ENCODE measurements at regions not wholly inside any gene's neighbourhood (a gene's known extent, or its start where the extent isn't known, plus 50 kb on each side); places are given as distances from the start of the nearest gene placed in this dataset.

DNA sequence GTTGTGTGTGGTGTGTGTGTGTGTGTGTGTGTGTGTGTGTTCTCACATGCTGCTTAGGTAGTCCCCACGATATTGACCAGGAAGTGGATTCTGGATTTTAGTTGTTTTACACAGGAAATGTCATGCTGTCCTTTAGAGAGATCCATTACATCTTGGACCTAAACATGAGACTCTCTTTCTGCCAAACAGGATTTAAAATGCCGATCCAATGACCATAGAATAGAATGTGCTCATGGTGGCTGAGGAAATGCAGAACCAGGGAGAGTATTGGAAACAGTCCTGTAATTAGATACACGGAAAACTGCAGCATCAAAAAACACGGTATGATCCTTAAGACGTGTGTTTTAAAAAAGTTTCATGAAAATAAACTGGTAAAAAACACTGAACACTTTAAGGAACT, 347.8 kb upstream of the FRG1 start:
- Histone ChIP-seq H3K36me3 (ENCODE audit: low read depth, low read length) (no peaks in the 10 kb centered on the region), H3F3A (ENCODE audit: low read length, unreplicated experiment) (no peaks in the 10 kb centered on the region), H2AFZ (ENCODE audit: low read length) (no peak overlapping the region), H4K20me1 (ENCODE audit: low read length) (no peaks in the 10 kb centered on the region), H3K4me1 (ENCODE audit: insufficient read depth, low read length) (no peaks in the 10 kb centered on the region), H3K4me2 (ENCODE audit: low read length) (no peak overlapping the region), H3K27me3 (ENCODE audit: low read length) (no peaks in the 10 kb centered on the region), H3K27ac (ENCODE audit: low read length) (no peak overlapping the region), H3K79me2 (ENCODE audit: low read length) (no peaks in the 10 kb centered on the region), H3K4me3 (ENCODE audit: low read length) (no peak overlapping the region), H3K9me3 (ENCODE audit: low read length) (no peaks in the 10 kb centered on the region), H3K9me2 (replicated peaks; ENCODE audit: low read length) (no peaks in the 10 kb centered on the region), H3K9ac (ENCODE audit: low read length) (no peak overlapping the region)
- CTCF ChIA-PET = no interaction called here
- intact Hi-C loops (cut with micrococcal nuclease) = no loop called here
- no peak for TF ChIP-seq EZH2 (IDR thresholded peaks at IDR 0.05; ENCODE audit: low read length, unreplicated experiment)
- TF ChIP-seq, protein P1, sequence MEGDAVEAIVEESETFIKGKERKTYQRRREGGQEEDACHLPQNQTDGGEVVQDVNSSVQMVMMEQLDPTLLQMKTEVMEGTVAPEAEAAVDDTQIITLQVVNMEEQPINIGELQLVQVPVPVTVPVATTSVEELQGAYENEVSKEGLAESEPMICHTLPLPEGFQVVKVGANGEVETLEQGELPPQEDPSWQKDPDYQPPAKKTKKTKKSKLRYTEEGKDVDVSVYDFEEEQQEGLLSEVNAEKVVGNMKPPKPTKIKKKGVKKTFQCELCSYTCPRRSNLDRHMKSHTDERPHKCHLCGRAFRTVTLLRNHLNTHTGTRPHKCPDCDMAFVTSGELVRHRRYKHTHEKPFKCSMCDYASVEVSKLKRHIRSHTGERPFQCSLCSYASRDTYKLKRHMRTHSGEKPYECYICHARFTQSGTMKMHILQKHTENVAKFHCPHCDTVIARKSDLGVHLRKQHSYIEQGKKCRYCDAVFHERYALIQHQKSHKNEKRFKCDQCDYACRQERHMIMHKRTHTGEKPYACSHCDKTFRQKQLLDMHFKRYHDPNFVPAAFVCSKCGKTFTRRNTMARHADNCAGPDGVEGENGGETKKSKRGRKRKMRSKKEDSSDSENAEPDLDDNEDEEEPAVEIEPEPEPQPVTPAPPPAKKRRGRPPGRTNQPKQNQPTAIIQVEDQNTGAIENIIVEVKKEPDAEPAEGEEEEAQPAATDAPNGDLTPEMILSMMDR (conservative IDR thresholded peaks at IDR 0.05; ENCODE audit: low read depth, low read length) = no peak
- no peak for TF ChIP-seq EZH2phosphoT487 (IDR thresholded peaks at IDR 0.05; ENCODE audit: borderline replicate concordance, low read length)
- POLR2A ChIA-PET (ENCODE audit: unreplicated experiment) = no interaction called here
- BruUV-seq (replicated peaks) = no TSS peak
- no peak for DNase-seq
- ATAC-seq = no peak

DNA sequence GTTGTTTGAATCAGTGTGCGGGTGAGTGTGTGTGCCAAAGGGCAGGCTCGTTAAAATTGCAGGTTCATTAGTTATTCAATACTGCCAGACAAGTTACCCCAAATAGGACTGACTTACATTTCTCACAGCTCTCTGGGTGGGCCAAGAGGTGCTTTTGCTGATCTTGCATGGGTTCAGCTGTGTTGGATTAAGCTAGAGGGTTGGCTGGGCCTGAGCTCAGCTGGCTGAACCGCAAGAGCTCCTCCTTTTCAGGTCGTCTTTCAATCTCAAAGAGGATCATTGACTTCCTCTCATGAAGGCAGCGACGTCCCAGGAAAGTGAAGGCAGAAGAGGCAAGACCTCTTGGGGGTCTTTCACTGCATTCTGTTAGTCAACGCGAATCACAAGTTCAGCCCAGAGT, 343.3 kb upstream of the FRG1 start:
- Histone ChIP-seq H3K27me3 (ENCODE audit: low read length) (no peaks in the 10 kb centered on the region), H2AFZ (ENCODE audit: low read length) (no peak overlapping the region), H4K20me1 (ENCODE audit: low read length) (no peaks in the 10 kb centered on the region), H3K27ac (ENCODE audit: low read length) (no peak overlapping the region), H3K4me3 (ENCODE audit: low read length) (no peak overlapping the region), H3K4me2 (ENCODE audit: low read length) (no peak overlapping the region), H3K9me3 (ENCODE audit: low read length) (no peaks in the 10 kb centered on the region), H3K9ac (ENCODE audit: low read length) (no peak overlapping the region), H3F3A (ENCODE audit: low read length, unreplicated experiment) (no peaks in the 10 kb centered on the region), H3K36me3 (ENCODE audit: low read depth, low read length) (no peaks in the 10 kb centered on the region), H3K79me2 (ENCODE audit: low read length) (no peaks in the 10 kb centered on the region), H3K9me2 (replicated peaks; ENCODE audit: low read length) (no peaks in the 10 kb centered on the region), H3K4me1 (ENCODE audit: insufficient read depth, low read length) (no peaks in the 10 kb centered on the region)
- POLR2A ChIA-PET (ENCODE audit: unreplicated experiment) = no interaction called here
- TF ChIP-seq EZH2phosphoT487 (IDR thresholded peaks at IDR 0.05; ENCODE audit: borderline replicate concordance, low read length) (no peak), EZH2 (IDR thresholded peaks at IDR 0.05; ENCODE audit: low read length, unreplicated experiment) (no peak)
- TF ChIP-seq, protein P1 (conservative IDR thresholded peaks at IDR 0.05; ENCODE audit: low read depth, low read length) = no peak
- CTCF ChIA-PET = no interaction called here
- BruUV-seq (replicated peaks) = no TSS peak
- DNase-seq = no peak
- ATAC-seq = no peak
- intact Hi-C loops (cut with micrococcal nuclease) = no loop called here

DNA sequence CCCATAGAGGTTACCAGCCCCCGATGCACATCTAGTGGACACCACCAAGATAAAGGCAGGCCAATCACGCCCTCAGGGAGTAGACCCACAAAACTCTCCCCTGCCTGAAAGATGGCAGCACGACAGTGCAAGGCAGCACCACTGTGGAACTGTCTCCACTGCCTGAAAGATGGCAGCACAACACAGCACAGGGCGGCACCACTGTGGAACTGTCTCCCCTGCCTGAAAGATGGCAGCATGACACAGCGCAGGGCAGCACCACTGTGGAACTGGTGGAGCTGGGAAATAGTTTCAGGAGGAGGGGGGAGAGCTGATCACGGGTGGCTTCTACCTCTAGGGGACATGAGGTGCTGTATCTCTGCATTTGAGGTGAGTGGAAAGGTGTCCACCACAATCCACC, 340.4 kb upstream of the FRG1 start:
- Histone ChIP-seq H3K79me2 (ENCODE audit: low read length) (no peaks in the 10 kb centered on the region), H3K4me1 (ENCODE audit: insufficient read depth, low read length) (no peaks in the 10 kb centered on the region), H3K27me3 (ENCODE audit: low read length) (no peaks in the 10 kb centered on the region), H3K36me3 (ENCODE audit: low read depth, low read length) (no peaks in the 10 kb centered on the region), H3K4me3 (ENCODE audit: low read length) (no peak overlapping the region), H3K9me3 (ENCODE audit: low read length) (no peaks in the 10 kb centered on the region), H3K9ac (ENCODE audit: low read length) (no peak overlapping the region), H3F3A (ENCODE audit: low read length, unreplicated experiment) (no peaks in the 10 kb centered on the region), H3K9me2 (replicated peaks; ENCODE audit: low read length) (no peaks in the 10 kb centered on the region), H3K27ac (ENCODE audit: low read length) (no peak overlapping the region), H3K4me2 (ENCODE audit: low read length) (no peak overlapping the region), H4K20me1 (ENCODE audit: low read length) (no peaks in the 10 kb centered on the region), H2AFZ (ENCODE audit: low read length) (no peak overlapping the region)
- CTCF ChIA-PET = no interaction called here
- intact Hi-C loops (cut with micrococcal nuclease) = no loop called here
- no peak for TF ChIP-seq EZH2 (IDR thresholded peaks at IDR 0.05; ENCODE audit: low read length, unreplicated experiment)
- no peak for TF ChIP-seq EZH2phosphoT487 (IDR thresholded peaks at IDR 0.05; ENCODE audit: borderline replicate concordance, low read length)
- TF ChIP-seq, protein P1 (conservative IDR thresholded peaks at IDR 0.05; ENCODE audit: low read depth, low read length) = no peak
- ATAC-seq (no peak), DNase-seq (no peak)
- POLR2A ChIA-PET (ENCODE audit: unreplicated experiment) = no interaction called here
- no TSS peak for BruUV-seq (replicated peaks)

All from PC-3 (cell line).